Neural cell (in vitro differentiated cells): ENCODE measurements at regions not wholly inside any gene's neighbourhood (a gene's known extent, or its start where the extent isn't known, plus 50 kb on each side); places are given as distances from the start of the nearest gene placed in this dataset.

Experiments
- H2AFZ ChIP-seq: fragments of 200-600, 300-800 bp; sonication (generic), shearing (Covaris generic); 2 replicates; pipeline ENCODE4 v1.6.0; 2014; ENCODE audit warnings: low read depth, mild to moderate bottlenecking, antibody characterized with exemption, low read length, moderate library complexity
- H3F3A ChIP-seq: fragments of 200-600 bp; shearing (Covaris generic); 2 replicates; pipeline ENCODE4 v1.6.1; 2016; ENCODE audit warnings: mild to moderate bottlenecking, moderate library complexity, mixed read lengths, antibody characterized with exemption, low read length; ENCODE audit not compliant: insufficient read depth, poor library complexity, severe bottlenecking
- H3K27ac ChIP-seq: fragments of 200-600, 300-800 bp; sonication (generic), shearing (Covaris generic); 2 replicates; pipeline ENCODE4 v1.5.1; 2014; ENCODE audit warnings: mild to moderate bottlenecking, low read length, moderate library complexity
- H3K27me3 ChIP-seq: fragments of 300-800, 200-600 bp; sonication (generic), shearing (Covaris generic); 2 replicates; pipeline ENCODE4 v1.6.0; 2014; ENCODE audit warnings: mild to moderate bottlenecking, low read depth, low read length, moderate library complexity; ENCODE audit not compliant: insufficient read depth
- H3K36me3 ChIP-seq: fragments of 300-800, 200-600 bp; sonication (generic), shearing (Covaris generic); 2 replicates; pipeline ENCODE4 v1.5.1; 2014; ENCODE audit warnings: mild to moderate bottlenecking, antibody characterized with exemption, low read length, moderate library complexity; ENCODE audit not compliant: insufficient read depth
- H3K4me2 ChIP-seq: fragments of 300-800, 200-600 bp; sonication (generic), shearing (Covaris generic); 2 replicates; pipeline ENCODE4 v1.6.0; 2014; ENCODE audit warnings: mild to moderate bottlenecking, low read length
- H3K4me3 ChIP-seq: fragments of 300-800, 200-600 bp; sonication (generic), shearing (Covaris generic); 2 replicates; pipeline ENCODE4 v1.5.1; 2014; ENCODE audit warnings: mild to moderate bottlenecking, low read length, moderate library complexity
- H3K79me2 ChIP-seq: fragments of 200-600 bp; shearing (Covaris generic); replicated peaks from 2 replicates; pipeline ENCODE4 v1.6.0; 2014; ENCODE audit warnings: mild to moderate bottlenecking, low read length, moderate library complexity; ENCODE audit not compliant: insufficient read depth
- H3K9ac ChIP-seq: fragments of 300-800, 200-600 bp; sonication (generic), shearing (Covaris generic); 2 replicates; pipeline ENCODE4 v1.6.1; 2016; ENCODE audit warnings: mild to moderate bottlenecking, low read length, mixed read lengths
- H3K9me2 ChIP-seq: fragments of 200-600 bp; shearing (Covaris generic); 2 replicates; pipeline ENCODE4 v1.6.1; 2016; ENCODE audit warnings: mild to moderate bottlenecking, low read length, mixed read lengths; ENCODE audit not compliant: insufficient read depth
- H3K9me3 ChIP-seq: fragments of 200-600, 300-800 bp; sonication (generic), shearing (Covaris generic); 2 replicates; pipeline ENCODE4 v1.6.1; 2016; ENCODE audit warnings: mild to moderate bottlenecking, mixed run types, low read length, moderate library complexity, mixed read lengths
- H4K20me1 ChIP-seq: fragments of 200-600 bp; shearing (Covaris generic); 2 replicates; pipeline ENCODE4 v1.6.1; 2016; ENCODE audit warnings: mild to moderate bottlenecking, mixed run types; ENCODE audit not compliant: insufficient read depth
- CTCF ChIP-seq: fragments of 450-650 bp; IDR thresholded peaks from 2 replicates; pipeline ENCODE4 v1.5.1; 2014; ENCODE audit warnings: antibody characterized with exemption, mild to moderate bottlenecking, moderate library complexity; ENCODE audit not compliant: poor library complexity, severe bottlenecking
- EP300 ChIP-seq: fragments of 450-650 bp; conservative IDR thresholded peaks from 2 replicates; pipeline ENCODE4 v1.6.1; 2014; ENCODE audit warnings: antibody characterized with exemption, mild to moderate bottlenecking, moderate library complexity; ENCODE audit not compliant: poor library complexity, severe bottlenecking
- EZH2 ChIP-seq: fragments of 200-600, 300-800 bp; shearing (Covaris generic), sonication (generic); IDR thresholded peaks from 2 replicates; pipeline ENCODE4 v1.6.1; 2014; ENCODE audit warnings: antibody characterized with exemption, low read length, borderline replicate concordance, mild to moderate bottlenecking; ENCODE audit not compliant: insufficient read depth, poor library complexity, severe bottlenecking
- MXI1 ChIP-seq: fragments of 450-650 bp; conservative IDR thresholded peaks from 2 replicates; pipeline ENCODE4 v1.6.1; 2014; ENCODE audit warnings: antibody characterized with exemption, mild to moderate bottlenecking; ENCODE audit not compliant: poor library complexity, severe bottlenecking
- POLR2AphosphoS5 ChIP-seq: IDR thresholded peaks from 2 replicates; pipeline ENCODE4 v1.6.1; 2012
- RAD21 ChIP-seq: fragments of 450-650 bp; conservative IDR thresholded peaks from 2 replicates; pipeline ENCODE4 v1.6.1; 2014; ENCODE audit warnings: antibody characterized with exemption, mild to moderate bottlenecking, moderate library complexity
- REST ChIP-seq: IDR thresholded peaks from 2 replicates; pipeline ENCODE4 v1.6.1; 2012; ENCODE audit warnings: borderline replicate concordance
- SMC3 ChIP-seq: fragments of 450-650 bp; conservative IDR thresholded peaks from 2 replicates; pipeline ENCODE4 v1.6.1; 2014; ENCODE audit warnings: antibody characterized with exemption, mild to moderate bottlenecking, moderate library complexity; ENCODE audit not compliant: poor library complexity

- no peaks in the 10 kb centered on the region for H3K79me2 ChIP-seq
- no peak overlapping the region for H3K9ac ChIP-seq
- H3F3A ChIP-seq, result no peaks in the 10 kb centered on the region
- H3K27me3 ChIP-seq, result no peaks in the 10 kb centered on the region
- H3K9me3 ChIP-seq, result no peaks in the 10 kb centered on the region
- H3K4me3 ChIP-seq, result no peak overlapping the region
- no peak overlapping the region for H3K4me2 ChIP-seq
- H3K9me2 ChIP-seq, result no peaks in the 10 kb centered on the region
- H4K20me1 ChIP-seq, result no peaks in the 10 kb centered on the region
- no peaks in the 10 kb centered on the region for H3K36me3 ChIP-seq
- no peak overlapping the region for H2AFZ ChIP-seq
- TF ChIP-seq SMC3 (no peak), CTCF (no peak), EZH2 (no peak), RAD21 (no peak)
- H3K27ac ChIP-seq, result no peak overlapping the region
Measured at GRCh38 chrX:124804962-124805361, 458.6 kb downstream of the SH2D1A start.

GRCh38 chrX:124805486-124805885, 459.1 kb downstream of the SH2D1A start:
- Histone ChIP-seq H3F3A (no peaks in the 10 kb centered on the region), H3K27ac (no peak overlapping the region), H3K4me2 (no peak overlapping the region), H2AFZ (no peak overlapping the region), H3K4me3 (no peak overlapping the region), H3K79me2 (no peaks in the 10 kb centered on the region), H3K9me2 (no peaks in the 10 kb centered on the region), H3K9me3 (no peaks in the 10 kb centered on the region), H4K20me1 (no peaks in the 10 kb centered on the region), H3K36me3 (no peaks in the 10 kb centered on the region), H3K9ac (no peak overlapping the region), H3K27me3 (no peaks in the 10 kb centered on the region)
- TF ChIP-seq MXI1 (no peak), SMC3 (no peak), RAD21 (no peak), REST (no peak), EP300 (no peak), EZH2 (no peak), POLR2AphosphoS5 (no peak), CTCF (no peak)
